HG03342 (cell line): ENCODE measurements at regions not wholly inside any gene's neighbourhood (a gene's known extent, or its start where the extent isn't known, plus 50 kb on each side); places are given as distances from the start of the nearest gene placed in this dataset.

ENCODE experiments used
- ATAC-seq: cut with Tn5 transposase; IDR thresholded peaks from one replicate; pipeline ENCODE4 v1.9.1; 2021; ENCODE audit warnings: mild to moderate bottlenecking, moderate library complexity; ENCODE audit not compliant: unreplicated experiment

GRCh38 chr14:51468523-51468922 lies 183.2 kb upstream of the FRMD6 start:
- ATAC-seq, result no peak

GRCh38 chr14:51472881-51473280 lies 178.8 kb upstream of the FRMD6 start:
- ATAC-seq, result no peak

- ATAC-seq, result no peak
These were observed 178.4 kb upstream of the FRMD6 start for GRCh38 chr14:51473351-51473750.

- no peak for ATAC-seq
These were observed 177.7 kb upstream of the FRMD6 start for GRCh38 chr14:51473808-51474565.

GRCh38 chr14:51474854-51475253 lies 176.9 kb upstream of the FRMD6 start:
- no peak for ATAC-seq

- ATAC-seq, result no peak
These were observed 173.5 kb upstream of the FRMD6 start for GRCh38 chr14:51478175-51478621.

- no peak for ATAC-seq
These were observed 172.0 kb upstream of the FRMD6 start for GRCh38 chr14:51479584-51480325.

GRCh38 chr14:51481643-51482042 lies 170.1 kb upstream of the FRMD6 start:
- ATAC-seq, result no peak

GRCh38 chr14:51482102-51482501 lies 169.6 kb upstream of the FRMD6 start:
- ATAC-seq, result no peak

GRCh38 chr14:51484485-51484884 lies 167.2 kb upstream of the FRMD6 start:
- no peak for ATAC-seq

- ATAC-seq, result no peak
These were observed 166.0 kb upstream of the FRMD6 start for GRCh38 chr14:51485733-51486132.

GRCh38 chr14:51487848-51488247 lies 163.9 kb upstream of the FRMD6 start:
- ATAC-seq, result no peak

GRCh38 chr14:51488569-51489220 lies 163.0 kb upstream of the FRMD6 start:
- no peak for ATAC-seq

GRCh38 chr14:51490205-51490604 lies 161.5 kb upstream of the FRMD6 start:
- ATAC-seq, result no peak

- no peak for ATAC-seq
These were observed 160.6 kb upstream of the FRMD6 start for GRCh38 chr14:51491036-51491545.

GRCh38 chr14:51491776-51492175 lies 159.9 kb upstream of the FRMD6 start:
- ATAC-seq, result no peak

- ATAC-seq, result no peak
These were observed 156.4 kb upstream of the FRMD6 start for GRCh38 chr14:51495319-51495718.

GRCh38 chr14:51498411-51499227 lies 153.1 kb upstream of the FRMD6 start:
- no peak for ATAC-seq

GRCh38 chr14:51500776-51501175 lies 150.9 kb upstream of the FRMD6 start:
- no peak for ATAC-seq

GRCh38 chr14:51501746-51502145 lies 150.0 kb upstream of the FRMD6 start:
- ATAC-seq, result no peak

- ATAC-seq, result no peak
These were observed 147.0 kb upstream of the FRMD6 start for GRCh38 chr14:51504669-51505068.
